ENCODE measurements at regions not wholly inside any gene's neighbourhood (a gene's known extent, or its start where the extent isn't known, plus 50 kb on each side); places are given as distances from the start of the nearest gene placed in this dataset.

GRCh38 chr2:58974426-58974825, 733.3 kb upstream of the FANCL start:
- Histone ChIP-seq H3K4me3 (ENCODE audit: low read depth, low read length) (no peak overlapping the region), H3K27ac (ENCODE audit: insufficient read depth, low read length, poor library complexity, severe bottlenecking) (no peak overlapping the region), H3K27me3 (ENCODE audit: control insufficient read depth, insufficient read depth, low read length) (no peaks in the 10 kb centered on the region), H3K36me3 (ENCODE audit: control insufficient read depth, insufficient read depth, low read length) (no peaks in the 10 kb centered on the region), H3K9me3 (ENCODE audit: control insufficient read depth in 2 of 2, low read length in 2 of 2) (no peaks in the 10 kb centered on the region), H3K4me1 (ENCODE audit: control insufficient read depth, insufficient read depth, low read length, poor library complexity, severe bottlenecking) (no peaks in the 10 kb centered on the region)
- Mint-ChIP-seq H3K27ac (no peak overlapping the region), H3K36me3 (no peaks in the 10 kb centered on the region), H3K4me3 (no peak overlapping the region), H3K4me1 (no peaks in the 10 kb centered on the region), H3K27me3 (no peaks in the 10 kb centered on the region), H3K9me3 (peaks cover 0 to 4% (median 0%) of the 10 kb centered on the region in 7 donors)
- no peak for ATAC-seq (ENCODE audit: low read depth in 2 of 2)
- no peak for DNase-seq

- H3K9me3 Mint-ChIP-seq, result peaks cover 0 to 4% (median 0%) of the 10 kb centered on the region in 7 donors
- no peak overlapping the region for H3K27ac Mint-ChIP-seq
- no peak overlapping the region for H3K4me3 ChIP-seq (ENCODE audit: low read depth, low read length)
- no peaks in the 10 kb centered on the region for H3K4me1 Mint-ChIP-seq
- ATAC-seq (ENCODE audit: low read depth in 2 of 2) (no peak), DNase-seq (no peak)
- no peaks in the 10 kb centered on the region for H3K4me1 ChIP-seq (ENCODE audit: control insufficient read depth, insufficient read depth, low read length, poor library complexity, severe bottlenecking)
- no peaks in the 10 kb centered on the region for H3K36me3 ChIP-seq (ENCODE audit: control insufficient read depth, insufficient read depth, low read length)
- no peak overlapping the region for H3K4me3 Mint-ChIP-seq
- no peak overlapping the region for H3K27ac ChIP-seq (ENCODE audit: insufficient read depth, low read length, poor library complexity, severe bottlenecking)
- no peaks in the 10 kb centered on the region for H3K27me3 Mint-ChIP-seq
- H3K27me3 ChIP-seq (ENCODE audit: control insufficient read depth, insufficient read depth, low read length), result no peaks in the 10 kb centered on the region
- no peaks in the 10 kb centered on the region for H3K36me3 Mint-ChIP-seq
- H3K9me3 ChIP-seq (ENCODE audit: control insufficient read depth in 2 of 2, low read length in 2 of 2), result no peaks in the 10 kb centered on the region
Measured at GRCh38 chr2:58973811-58974281, 732.7 kb upstream of the FANCL start.

GRCh38 chr2:58972737-58973136, 731.6 kb upstream of the FANCL start:
- H3K27ac Mint-ChIP-seq, result no peak overlapping the region
- no peaks in the 10 kb centered on the region for H3K9me3 ChIP-seq (ENCODE audit: control insufficient read depth in 2 of 2, low read length in 2 of 2)
- no peaks in the 10 kb centered on the region for H3K27me3 ChIP-seq (ENCODE audit: control insufficient read depth, insufficient read depth, low read length)
- H3K4me3 ChIP-seq (ENCODE audit: low read depth, low read length), result no peak overlapping the region
- no peaks in the 10 kb centered on the region for H3K36me3 ChIP-seq (ENCODE audit: control insufficient read depth, insufficient read depth, low read length)
- ATAC-seq (ENCODE audit: low read depth in 2 of 2), result no peak
- H3K4me1 ChIP-seq (ENCODE audit: control insufficient read depth, insufficient read depth, low read length, poor library complexity, severe bottlenecking), result no peaks in the 10 kb centered on the region
- no peaks in the 10 kb centered on the region for H3K27me3 Mint-ChIP-seq
- no peaks in the 10 kb centered on the region for H3K36me3 Mint-ChIP-seq
- no peaks in the 10 kb centered on the region for H3K4me1 Mint-ChIP-seq
- H3K4me3 Mint-ChIP-seq, result no peak overlapping the region
- peaks cover 0 to 4% (median 0%) of the 10 kb centered on the region in 7 donors for H3K9me3 Mint-ChIP-seq
- no peak for DNase-seq
- no peak overlapping the region for H3K27ac ChIP-seq (ENCODE audit: insufficient read depth, low read length, poor library complexity, severe bottlenecking)

- ATAC-seq (ENCODE audit: low read depth in 2 of 2) (no peak), DNase-seq (no peak)
- peaks cover 0 to 3% (median 0%) of the 10 kb centered on the region in 7 donors for H3K9me3 Mint-ChIP-seq
- H3K27ac Mint-ChIP-seq, result no peak overlapping the region
- H3K27me3 Mint-ChIP-seq, result no peaks in the 10 kb centered on the region
- Histone ChIP-seq H3K9me3 (ENCODE audit: control insufficient read depth in 2 of 2, low read length in 2 of 2) (no peaks in the 10 kb centered on the region), H3K4me3 (ENCODE audit: low read depth, low read length) (no peak overlapping the region), H3K36me3 (ENCODE audit: control insufficient read depth, insufficient read depth, low read length) (no peaks in the 10 kb centered on the region), H3K27me3 (ENCODE audit: control insufficient read depth, insufficient read depth, low read length) (no peaks in the 10 kb centered on the region), H3K4me1 (ENCODE audit: control insufficient read depth, insufficient read depth, low read length, poor library complexity, severe bottlenecking) (no peaks in the 10 kb centered on the region), H3K27ac (ENCODE audit: insufficient read depth, low read length, poor library complexity, severe bottlenecking) (no peak overlapping the region)
- H3K4me3 Mint-ChIP-seq, result no peak overlapping the region
- no peaks in the 10 kb centered on the region for H3K36me3 Mint-ChIP-seq
- no peaks in the 10 kb centered on the region for H3K4me1 Mint-ChIP-seq
Measured at GRCh38 chr2:58971511-58972360, 730.6 kb upstream of the FANCL start.

- H3K27me3 ChIP-seq (ENCODE audit: control insufficient read depth, insufficient read depth, low read length), result no peaks in the 10 kb centered on the region
- H3K27me3 Mint-ChIP-seq, result no peaks in the 10 kb centered on the region
- no peak overlapping the region for H3K27ac ChIP-seq (ENCODE audit: insufficient read depth, low read length, poor library complexity, severe bottlenecking)
- H3K36me3 ChIP-seq (ENCODE audit: control insufficient read depth, insufficient read depth, low read length), result no peaks in the 10 kb centered on the region
- H3K27ac Mint-ChIP-seq, result no peak overlapping the region
- no peak overlapping the region for H3K4me3 Mint-ChIP-seq
- H3K4me1 Mint-ChIP-seq, result no peaks in the 10 kb centered on the region
- no peaks in the 10 kb centered on the region for H3K9me3 Mint-ChIP-seq
- H3K9me3 ChIP-seq (ENCODE audit: control insufficient read depth in 2 of 2, low read length in 2 of 2), result no peaks in the 10 kb centered on the region
- ATAC-seq (ENCODE audit: low read depth in 2 of 2) (no peak), DNase-seq (no peak)
- no peaks in the 10 kb centered on the region for H3K36me3 Mint-ChIP-seq
- H3K4me1 ChIP-seq (ENCODE audit: control insufficient read depth, insufficient read depth, low read length, poor library complexity, severe bottlenecking), result no peaks in the 10 kb centered on the region
- no peak overlapping the region for H3K4me3 ChIP-seq (ENCODE audit: low read depth, low read length)
Measured at GRCh38 chr2:58970365-58970764, 729.2 kb upstream of the FANCL start.

GRCh38 chr2:58968885-58969284, 727.8 kb upstream of the FANCL start:
- H3K27ac Mint-ChIP-seq, result no peak overlapping the region
- H3K4me1 ChIP-seq (ENCODE audit: control insufficient read depth, insufficient read depth, low read length, poor library complexity, severe bottlenecking), result no peaks in the 10 kb centered on the region
- DNase-seq (no peak), ATAC-seq (ENCODE audit: low read depth in 2 of 2) (no peak)
- no peak overlapping the region for H3K4me3 Mint-ChIP-seq
- H3K9me3 ChIP-seq (ENCODE audit: control insufficient read depth in 2 of 2, low read length in 2 of 2), result no peaks in the 10 kb centered on the region
- H3K36me3 ChIP-seq (ENCODE audit: control insufficient read depth, insufficient read depth, low read length), result no peaks in the 10 kb centered on the region
- H3K36me3 Mint-ChIP-seq, result no peaks in the 10 kb centered on the region
- H3K27me3 Mint-ChIP-seq, result no peaks in the 10 kb centered on the region
- no peaks in the 10 kb centered on the region for H3K4me1 Mint-ChIP-seq
- no peaks in the 10 kb centered on the region for H3K27me3 ChIP-seq (ENCODE audit: control insufficient read depth, insufficient read depth, low read length)
- H3K27ac ChIP-seq (ENCODE audit: insufficient read depth, low read length, poor library complexity, severe bottlenecking), result no peak overlapping the region
- H3K9me3 Mint-ChIP-seq, result no peaks in the 10 kb centered on the region
- no peak overlapping the region for H3K4me3 ChIP-seq (ENCODE audit: low read depth, low read length)

GRCh38 chr2:58967736-58968135, 726.6 kb upstream of the FANCL start:
- Mint-ChIP-seq H3K9me3 (no peaks in the 10 kb centered on the region), H3K4me3 (no peak overlapping the region), H3K27me3 (no peaks in the 10 kb centered on the region), H3K36me3 (no peaks in the 10 kb centered on the region), H3K27ac (no peak overlapping the region), H3K4me1 (no peaks in the 10 kb centered on the region)
- DNase-seq (no peak), ATAC-seq (ENCODE audit: low read depth in 2 of 2) (no peak)
- Histone ChIP-seq H3K9me3 (ENCODE audit: control insufficient read depth in 2 of 2, low read length in 2 of 2) (no peaks in the 10 kb centered on the region), H3K4me1 (ENCODE audit: control insufficient read depth, insufficient read depth, low read length, poor library complexity, severe bottlenecking) (no peaks in the 10 kb centered on the region), H3K4me3 (ENCODE audit: low read depth, low read length) (no peak overlapping the region), H3K27me3 (ENCODE audit: control insufficient read depth, insufficient read depth, low read length) (no peaks in the 10 kb centered on the region), H3K27ac (ENCODE audit: insufficient read depth, low read length, poor library complexity, severe bottlenecking) (no peak overlapping the region), H3K36me3 (ENCODE audit: control insufficient read depth, insufficient read depth, low read length) (no peaks in the 10 kb centered on the region)

GRCh38 chr2:58965602-58966001, 724.5 kb upstream of the FANCL start:
- DNase-seq (no peak), ATAC-seq (ENCODE audit: low read depth in 2 of 2) (no peak)
- Mint-ChIP-seq H3K27me3 (no peaks in the 10 kb centered on the region), H3K36me3 (no peaks in the 10 kb centered on the region), H3K4me3 (no peak overlapping the region), H3K4me1 (no peaks in the 10 kb centered on the region), H3K27ac (no peak overlapping the region), H3K9me3 (peaks cover 0 to 4% (median 0%) of the 10 kb centered on the region in 7 donors)
- no peak overlapping the region for H3K4me3 ChIP-seq (ENCODE audit: low read depth, low read length)
- no peaks in the 10 kb centered on the region for H3K27me3 ChIP-seq (ENCODE audit: control insufficient read depth, insufficient read depth, low read length)
- H3K4me1 ChIP-seq (ENCODE audit: control insufficient read depth, insufficient read depth, low read length, poor library complexity, severe bottlenecking), result no peaks in the 10 kb centered on the region
- H3K36me3 ChIP-seq (ENCODE audit: control insufficient read depth, insufficient read depth, low read length), result no peaks in the 10 kb centered on the region
- H3K27ac ChIP-seq (ENCODE audit: insufficient read depth, low read length, poor library complexity, severe bottlenecking), result no peak overlapping the region
- H3K9me3 ChIP-seq (ENCODE audit: control insufficient read depth in 2 of 2, low read length in 2 of 2), result no peaks in the 10 kb centered on the region

All from CD4-positive, CD25-positive, alpha-beta regulatory T cell (primary cell).